ENCODE measurements at regions not wholly inside any gene's neighbourhood (a gene's known extent, or its start where the extent isn't known, plus 50 kb on each side); places are given as distances from the start of the nearest gene placed in this dataset.

- H3K27me3 ChIP-seq: peaks cover 6% of the 10 kb centered on the region
- H3K27ac ChIP-seq: no peak overlapping the region
- DNase-seq: no peak
- H3K36me3 ChIP-seq (replicated peaks in 1 of 2): no peaks in the 10 kb centered on the region
- no peaks in the 10 kb centered on the region for H3K9me3 ChIP-seq (replicated peaks in 1 of 3)
- 72 to 78% (median 73%) methylated on average over 9 of the region's 9 CpGs for WGBS, 4 donors
- no peaks in the 10 kb centered on the region for H3K4me1 ChIP-seq (replicated peaks in 1 of 2)
- no peak overlapping the region for H3K4me3 ChIP-seq
- intact Hi-C loops (cut with DNase I): no loop called here
- TF ChIP-seq POLR2A (IDR thresholded peaks at IDR 0.05) (no peak), CTCF (IDR thresholded peaks at IDR 0.05) (no peak)
Measured at GRCh38 chr9:14500705-14501104, 186.8 kb upstream of the NFIB start.

GRCh38 chr9:14499976-14500375 is 186.0 kb upstream of the NFIB start:
- no peak for TF ChIP-seq POLR2A (IDR thresholded peaks at IDR 0.05)
- TF ChIP-seq CTCF (IDR thresholded peaks at IDR 0.05): no peak
- Histone ChIP-seq H3K36me3 (replicated peaks in 1 of 2) (no peaks in the 10 kb centered on the region), H3K4me3 (no peak overlapping the region), H3K27ac (no peak overlapping the region), H3K9me3 (replicated peaks in 1 of 3) (no peaks in the 10 kb centered on the region), H3K4me1 (replicated peaks in 1 of 2) (no peaks in the 10 kb centered on the region), H3K27me3 (peaks cover 6% of the 10 kb centered on the region)
- intact Hi-C loops (cut with DNase I): no loop called here
- WGBS, 4 donors: 75 to 85% (median 81%) methylated on average over 6 of the region's 6 CpGs
- no peak for DNase-seq

- H3K9me3 ChIP-seq (replicated peaks in 1 of 3): no peaks in the 10 kb centered on the region
- intact Hi-C loops (cut with DNase I): no loop called here
- no peak for TF ChIP-seq CTCF (IDR thresholded peaks at IDR 0.05)
- no peak for TF ChIP-seq POLR2A (IDR thresholded peaks at IDR 0.05)
Measured at GRCh38 chr9:14498824-14499223, 184.9 kb upstream of the NFIB start.

GRCh38 chr9:14497476-14497875 is 183.5 kb upstream of the NFIB start:
- TF ChIP-seq POLR2A (IDR thresholded peaks at IDR 0.05) (no peak), CTCF (IDR thresholded peaks at IDR 0.05) (no peak)
- Histone ChIP-seq H3K4me3 (no peak overlapping the region), H3K9me3 (replicated peaks in 1 of 3) (no peaks in the 10 kb centered on the region), H3K36me3 (replicated peaks in 1 of 2) (no peaks in the 10 kb centered on the region), H3K27me3 (peaks cover 6% of the 10 kb centered on the region), H3K27ac (no peak overlapping the region), H3K4me1 (replicated peaks in 1 of 2) (no peaks in the 10 kb centered on the region)
- DNase-seq: no peak
- intact Hi-C loops (cut with DNase I): no loop called here
- 43 to 67% (median 50%) methylated on average over 1 of the region's 1 CpG for WGBS, 4 donors

More at GRCh38 chr9:14498824-14499223, 184.9 kb upstream of the NFIB start:
- Histone ChIP-seq H3K4me3 (no peak overlapping the region), H3K27ac (no peak overlapping the region), H3K36me3 (replicated peaks in 1 of 2) (no peaks in the 10 kb centered on the region), H3K27me3 (peaks cover 6% of the 10 kb centered on the region), H3K4me1 (replicated peaks in 1 of 2) (no peaks in the 10 kb centered on the region)
- 66 to 90% (median 79%) methylated on average over 5 of the region's 5 CpGs for WGBS, 4 donors
- DNase-seq: no peak

All from adrenal gland (tissue), 9 donors.